ENCODE measurements at regions not wholly inside any gene's neighbourhood (a gene's known extent, or its start where the extent isn't known, plus 50 kb on each side); places are given as distances from the start of the nearest gene placed in this dataset.

- no peak for DNase-seq (ENCODE audit: low read depth)
Observed at GRCh38 chr18:22114526-22115321, 54.7 kb upstream of the GATA6 start.

GRCh38 chr18:22115573-22115972 lies 53.8 kb upstream of the GATA6 start:
- DNase-seq (ENCODE audit: low read depth), result no peak
